GM18868 (cell line): ENCODE measurements at regions not wholly inside any gene's neighbourhood (a gene's known extent, or its start where the extent isn't known, plus 50 kb on each side); places are given as distances from the start of the nearest gene placed in this dataset.

Experiments
- ATAC-seq: cut with Tn5 transposase; IDR thresholded peaks from one replicate; pipeline ENCODE4 v1.9.1; 2021; ENCODE audit warnings: mild to moderate bottlenecking, moderate library complexity; ENCODE audit not compliant: unreplicated experiment

DNA sequence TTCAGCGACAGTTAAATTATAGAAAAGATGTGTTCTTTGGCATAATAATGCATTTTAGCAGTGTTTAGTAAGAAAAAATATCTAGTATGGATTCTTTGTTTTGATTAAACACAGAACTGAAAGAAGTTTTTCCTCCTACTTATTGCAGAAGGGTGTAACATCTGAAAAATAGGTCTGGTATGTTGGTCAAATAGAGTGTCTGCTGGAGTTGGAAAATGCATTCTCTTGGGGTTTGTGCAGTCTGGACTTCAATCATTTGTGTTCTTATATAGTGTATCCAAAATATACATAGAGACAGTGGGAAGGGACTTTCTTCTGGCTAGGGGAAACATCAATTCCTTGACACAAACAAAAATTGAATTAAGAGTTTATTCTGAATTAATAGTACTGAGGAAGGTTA, 132.4 kb upstream of the MAN1A1 start:
- ATAC-seq: no peak

DNA sequence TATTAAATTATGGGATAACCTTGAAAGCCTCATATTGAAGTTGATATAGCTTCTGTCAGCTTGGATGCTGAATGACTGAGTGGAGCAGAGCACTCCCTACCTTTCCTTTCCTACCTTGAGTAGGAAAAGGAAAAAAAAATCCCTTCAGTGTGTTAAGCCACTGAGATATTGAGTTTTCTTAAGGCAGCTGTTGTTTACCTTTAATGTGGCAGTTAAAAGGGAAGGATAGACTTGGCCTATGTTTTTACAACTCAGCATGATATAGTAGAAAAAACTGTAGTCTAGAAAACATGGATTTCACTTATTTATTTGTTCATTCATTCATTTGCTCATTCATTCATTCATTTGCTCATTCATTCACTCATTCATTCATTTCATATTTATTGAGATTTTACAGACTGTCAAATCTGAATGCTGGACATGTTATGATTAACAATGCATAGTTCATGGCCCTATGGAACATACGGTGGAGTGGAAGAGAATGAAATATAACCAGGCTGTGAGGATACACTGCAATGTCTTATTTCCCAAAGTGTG, 131.5 kb upstream of the MAN1A1 start:
- no peak for ATAC-seq

DNA sequence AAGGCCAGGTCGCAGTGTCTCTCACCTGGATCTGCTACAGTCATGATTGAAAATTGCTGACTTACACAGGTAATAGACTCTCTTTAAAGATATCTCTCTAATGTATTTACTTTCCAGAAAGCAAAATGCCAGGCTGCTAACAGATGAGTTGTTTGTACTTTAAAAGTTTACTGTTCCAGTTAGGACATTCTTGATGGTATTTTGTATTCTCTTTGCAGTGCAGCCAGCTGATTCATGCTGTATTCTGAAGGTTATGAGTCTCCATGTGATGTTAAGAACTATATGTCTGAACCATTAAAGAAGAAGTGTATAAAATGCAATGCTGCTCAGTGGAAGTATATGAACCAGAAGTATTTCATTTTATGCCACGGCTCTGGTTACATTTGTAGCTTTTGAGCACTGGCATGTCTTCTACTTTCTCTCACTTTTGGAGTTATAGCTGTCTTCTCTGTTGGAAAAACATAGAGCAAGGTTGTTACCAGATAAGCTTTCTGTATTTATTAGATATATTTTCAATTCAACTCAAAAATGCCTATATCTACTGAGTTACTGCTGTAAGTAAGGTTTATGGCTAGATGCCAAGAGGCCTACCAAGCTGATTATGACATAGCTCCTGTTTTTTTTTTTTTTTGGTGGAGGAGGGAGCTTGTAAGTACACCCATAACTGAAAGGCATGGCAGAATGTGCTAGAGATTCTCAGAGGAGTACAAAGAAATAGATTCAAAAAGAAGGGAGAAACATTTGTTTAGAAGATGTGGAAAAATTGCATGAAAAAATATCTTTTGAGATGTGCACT, 130.5 kb upstream of the MAN1A1 start:
- ATAC-seq: no peak

DNA sequence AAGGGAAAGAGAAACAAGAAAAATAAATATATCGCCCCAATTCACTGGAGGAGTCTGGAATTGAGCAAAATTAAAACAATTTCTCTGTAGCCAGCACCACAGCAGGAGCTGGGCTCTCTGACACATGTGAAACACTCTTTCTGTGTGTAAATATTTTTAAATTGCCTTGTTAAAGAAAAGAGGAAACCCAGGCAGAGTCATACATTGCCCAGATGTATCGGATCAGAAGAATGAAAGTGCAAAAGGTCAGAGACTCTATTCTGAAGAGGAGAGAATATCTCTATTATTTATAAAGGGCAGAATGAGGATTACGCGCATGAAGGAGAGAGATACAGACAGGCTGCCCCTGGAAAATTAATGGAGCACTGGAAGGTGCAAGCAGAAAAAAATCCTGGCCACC, 127.0 kb upstream of the MAN1A1 start:
- peak; percentile 89 for ATAC-seq

DNA sequence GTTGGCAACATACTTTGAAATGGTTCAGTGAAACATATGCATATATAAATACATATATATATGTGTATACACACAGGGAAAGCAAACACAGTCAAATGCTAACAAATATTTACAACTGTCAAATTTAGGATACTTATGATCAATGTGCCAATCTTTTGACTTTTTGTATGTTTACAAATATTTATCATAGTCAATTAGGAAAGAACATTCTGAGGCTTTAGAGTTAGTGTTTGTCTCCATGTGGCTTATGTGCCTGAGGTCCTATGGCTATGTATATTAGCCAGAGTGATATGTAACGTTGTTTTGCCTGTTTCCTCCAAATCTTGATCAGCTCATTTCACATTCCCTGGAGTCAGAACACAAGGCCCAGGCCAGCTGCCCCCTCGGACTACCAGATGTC, 126.5 kb upstream of the MAN1A1 start:
- ATAC-seq: no peak

DNA sequence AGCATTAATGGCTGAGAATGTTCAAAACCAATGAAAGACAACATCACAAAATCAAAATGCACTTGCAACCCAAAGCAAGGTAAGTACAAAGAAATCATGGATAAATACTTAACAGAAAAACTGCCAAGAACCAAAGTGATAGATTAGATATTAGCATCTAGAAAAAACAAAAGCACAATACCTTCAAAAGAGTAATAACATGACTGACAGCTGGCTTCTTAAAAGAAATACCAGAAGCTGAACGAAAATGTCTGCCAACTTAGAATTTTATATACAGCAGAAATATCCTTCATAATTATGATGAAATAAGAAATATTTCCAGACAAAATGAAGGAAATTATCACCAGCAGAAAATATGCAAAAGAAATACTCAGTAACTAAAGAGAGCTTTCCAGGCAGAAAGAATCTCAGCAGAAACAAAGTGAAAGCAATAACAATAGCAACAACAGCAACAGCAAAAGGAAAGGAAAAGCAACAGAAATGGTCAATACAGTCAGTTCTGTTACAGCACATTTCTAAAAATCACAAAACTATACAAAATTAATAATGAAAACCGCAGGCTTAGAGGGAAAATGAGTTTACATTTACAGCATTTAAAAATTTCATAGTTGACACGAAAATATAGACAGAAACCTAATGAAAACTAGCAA, 121.5 kb upstream of the MAN1A1 start:
- ATAC-seq: peak; percentile 45

- ATAC-seq: no peak
Observed at GRCh38 chr6:119467488-119468081, 118.0 kb upstream of the MAN1A1 start.

GRCh38 chr6:119466226-119466625, 116.7 kb upstream of the MAN1A1 start:
- no peak for ATAC-seq

GRCh38 chr6:119463081-119463626, 113.6 kb upstream of the MAN1A1 start:
- ATAC-seq: peak; percentile 80

GRCh38 chr6:119461187-119461586, 111.6 kb upstream of the MAN1A1 start:
- no peak for ATAC-seq

DNA sequence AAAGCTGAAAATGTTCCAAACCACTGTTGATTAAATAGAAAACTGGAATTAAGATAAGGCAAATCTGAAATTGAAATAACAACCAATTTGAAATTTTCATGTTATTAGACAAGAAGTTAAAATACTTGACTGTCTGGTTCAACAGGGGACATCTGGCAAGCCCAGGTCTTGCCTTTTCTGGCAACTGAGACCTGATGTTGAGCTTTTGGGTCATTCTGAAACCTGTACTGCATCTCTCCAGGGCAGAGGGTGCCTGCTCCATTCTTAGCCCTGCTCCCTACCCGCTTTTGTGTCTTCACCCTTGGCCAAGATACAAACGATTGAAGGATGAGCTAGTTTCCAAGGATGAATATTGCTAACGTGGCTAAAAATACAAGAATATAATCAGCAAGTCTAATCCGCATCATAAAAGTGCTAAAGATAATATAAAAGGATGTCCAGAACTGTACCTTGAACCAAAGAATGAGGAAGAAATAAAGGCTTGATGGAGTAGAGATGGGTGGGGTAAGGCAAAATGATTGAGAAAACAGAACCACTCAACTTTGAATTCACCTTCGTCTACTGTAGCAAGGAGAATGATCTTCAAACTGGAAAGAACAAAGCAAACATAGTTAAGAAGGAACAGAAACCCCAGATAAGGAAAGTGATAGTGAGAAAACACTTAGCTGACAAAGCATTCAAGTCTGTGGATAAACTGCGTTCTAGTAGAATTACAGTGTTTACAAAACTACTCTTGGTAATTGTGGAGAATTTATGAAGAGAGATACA, 109.8 kb upstream of the MAN1A1 start:
- peak; percentile 82 for ATAC-seq

- ATAC-seq: no peak
Observed at GRCh38 chr6:119454714-119455113, 105.2 kb upstream of the MAN1A1 start.

GRCh38 chr6:119453242-119454200, 104.0 kb upstream of the MAN1A1 start:
- ATAC-seq: no peak

DNA sequence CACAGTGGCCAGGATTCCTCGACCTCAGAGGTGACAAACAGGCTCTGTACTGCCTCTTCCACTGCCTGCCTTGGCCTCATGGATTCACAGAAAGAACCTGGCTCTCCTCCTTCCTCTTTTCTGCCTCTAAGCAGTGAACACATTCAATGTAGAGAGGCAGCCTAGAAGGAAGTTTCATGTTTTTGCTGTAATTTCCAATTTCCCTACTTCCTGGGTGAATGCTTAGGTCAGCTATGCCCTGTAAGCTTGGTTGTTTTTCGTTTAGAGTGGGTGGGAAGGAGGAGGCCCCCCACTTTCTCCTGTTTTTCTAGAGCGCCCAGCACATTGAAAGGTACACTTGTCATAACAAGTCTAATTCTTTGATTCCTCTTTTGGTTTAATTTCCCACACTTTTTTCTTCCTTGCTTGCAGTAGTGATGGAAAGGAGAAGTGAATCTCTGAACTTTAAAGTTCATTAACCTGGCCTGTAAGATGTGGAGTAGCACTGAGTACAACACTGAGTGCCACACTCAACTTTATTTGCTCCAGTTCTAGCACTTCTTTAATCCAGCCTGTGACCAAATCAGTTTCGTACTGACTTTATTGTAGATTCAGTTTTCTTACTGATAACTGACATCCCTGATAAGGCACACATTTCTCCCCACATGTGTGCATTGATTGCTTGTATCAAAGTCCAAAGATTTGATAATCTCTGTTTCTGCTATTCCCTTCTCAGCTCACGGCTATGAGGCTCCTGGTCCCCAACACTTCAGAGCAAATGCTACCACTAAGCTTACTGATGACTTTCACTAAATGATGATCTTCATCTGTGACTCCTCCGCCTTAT, 100.0 kb upstream of the MAN1A1 start:
- ATAC-seq: no peak

- no peak for ATAC-seq
Observed at GRCh38 chr6:119447921-119448320, 98.4 kb upstream of the MAN1A1 start.

- no peak for ATAC-seq
Observed at GRCh38 chr6:119446609-119447008, 97.0 kb upstream of the MAN1A1 start.

DNA sequence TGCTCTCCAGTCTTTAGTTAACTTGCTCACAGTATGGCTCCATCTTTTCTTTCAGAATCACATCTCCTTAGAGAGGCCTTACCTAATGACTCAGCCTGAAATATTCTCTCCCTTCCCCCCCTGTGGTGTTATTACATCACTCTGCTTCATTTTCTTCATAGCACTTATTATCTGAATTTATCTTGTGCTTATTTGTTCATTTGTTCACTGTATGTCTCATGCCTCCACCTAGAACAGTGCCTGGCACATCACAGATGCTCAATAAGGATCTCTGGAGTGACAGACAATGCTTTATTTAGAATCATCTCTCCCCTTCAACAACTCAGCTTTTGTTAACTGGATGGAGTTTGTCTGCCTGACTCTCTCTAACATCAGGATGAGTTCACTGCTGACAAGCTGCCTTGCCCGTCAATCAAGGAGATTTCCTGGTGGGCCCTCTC, 96.6 kb upstream of the MAN1A1 start:
- ATAC-seq: peak; percentile 34

DNA sequence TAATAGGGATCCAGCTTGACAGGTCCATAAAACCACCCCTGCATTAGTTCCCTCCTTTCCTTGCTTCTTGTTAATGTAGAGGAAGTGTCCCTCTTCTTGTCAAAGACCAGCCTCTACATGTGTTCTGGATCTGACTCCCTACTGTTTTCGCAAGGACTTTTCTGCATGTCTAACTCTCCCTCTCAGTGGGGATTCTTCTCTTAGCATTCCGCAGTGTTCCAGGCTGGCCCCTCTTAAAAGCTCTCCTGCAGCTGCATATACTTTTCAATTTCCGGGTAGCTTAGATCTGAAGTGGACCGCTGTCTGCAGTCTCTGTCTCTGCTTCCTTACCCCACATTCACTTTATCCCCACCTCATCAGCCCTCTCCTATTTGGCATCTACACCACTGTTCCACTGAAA, 96.1 kb upstream of the MAN1A1 start:
- ATAC-seq: no peak
